ENCODE measurements at regions not wholly inside any gene's neighbourhood (a gene's known extent, or its start where the extent isn't known, plus 50 kb on each side); places are given as distances from the start of the nearest gene placed in this dataset.
A peak's percentile ranks its signal among the peaks of the same experiment; 100 is the strongest.

DNA sequence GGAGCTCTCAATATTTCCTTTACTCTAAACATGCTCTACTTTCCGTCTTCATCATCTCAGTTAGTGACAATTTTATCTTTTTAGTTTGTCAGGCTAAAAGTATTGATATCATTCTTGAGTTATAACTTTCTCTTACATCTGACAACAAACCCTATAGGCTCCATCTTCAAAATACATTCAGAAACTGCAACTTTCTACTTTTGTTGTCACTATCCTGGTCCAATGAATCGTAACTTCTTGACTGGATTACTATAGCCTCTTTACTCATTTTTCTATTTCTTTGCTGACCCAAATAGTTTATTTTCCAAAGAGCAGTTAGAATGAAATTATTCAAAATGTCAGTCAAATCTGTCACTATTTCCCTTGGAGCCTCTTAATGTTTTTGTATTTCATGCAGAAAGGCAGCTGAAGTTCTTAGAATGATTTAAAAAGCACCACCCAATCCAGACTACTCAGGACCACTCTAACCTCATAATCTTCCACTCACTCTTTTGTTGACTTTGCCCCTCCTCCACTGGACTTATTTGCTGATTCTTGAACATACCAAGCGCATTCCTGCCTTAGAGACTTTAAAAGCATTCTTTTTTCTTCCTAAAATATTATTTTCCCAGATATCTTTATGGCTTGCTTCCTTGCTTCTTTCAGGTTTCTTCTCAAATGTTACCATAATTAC is 119.9 kb upstream of the CBLB start:
- TF ChIP-seq, protein P1, sequence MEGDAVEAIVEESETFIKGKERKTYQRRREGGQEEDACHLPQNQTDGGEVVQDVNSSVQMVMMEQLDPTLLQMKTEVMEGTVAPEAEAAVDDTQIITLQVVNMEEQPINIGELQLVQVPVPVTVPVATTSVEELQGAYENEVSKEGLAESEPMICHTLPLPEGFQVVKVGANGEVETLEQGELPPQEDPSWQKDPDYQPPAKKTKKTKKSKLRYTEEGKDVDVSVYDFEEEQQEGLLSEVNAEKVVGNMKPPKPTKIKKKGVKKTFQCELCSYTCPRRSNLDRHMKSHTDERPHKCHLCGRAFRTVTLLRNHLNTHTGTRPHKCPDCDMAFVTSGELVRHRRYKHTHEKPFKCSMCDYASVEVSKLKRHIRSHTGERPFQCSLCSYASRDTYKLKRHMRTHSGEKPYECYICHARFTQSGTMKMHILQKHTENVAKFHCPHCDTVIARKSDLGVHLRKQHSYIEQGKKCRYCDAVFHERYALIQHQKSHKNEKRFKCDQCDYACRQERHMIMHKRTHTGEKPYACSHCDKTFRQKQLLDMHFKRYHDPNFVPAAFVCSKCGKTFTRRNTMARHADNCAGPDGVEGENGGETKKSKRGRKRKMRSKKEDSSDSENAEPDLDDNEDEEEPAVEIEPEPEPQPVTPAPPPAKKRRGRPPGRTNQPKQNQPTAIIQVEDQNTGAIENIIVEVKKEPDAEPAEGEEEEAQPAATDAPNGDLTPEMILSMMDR (IDR thresholded peaks at IDR 0.05; ENCODE audit: low read depth, low read length) = no peak
- DNase-seq (ENCODE audit: extremely low read depth, low read depth) = no peak

DNA sequence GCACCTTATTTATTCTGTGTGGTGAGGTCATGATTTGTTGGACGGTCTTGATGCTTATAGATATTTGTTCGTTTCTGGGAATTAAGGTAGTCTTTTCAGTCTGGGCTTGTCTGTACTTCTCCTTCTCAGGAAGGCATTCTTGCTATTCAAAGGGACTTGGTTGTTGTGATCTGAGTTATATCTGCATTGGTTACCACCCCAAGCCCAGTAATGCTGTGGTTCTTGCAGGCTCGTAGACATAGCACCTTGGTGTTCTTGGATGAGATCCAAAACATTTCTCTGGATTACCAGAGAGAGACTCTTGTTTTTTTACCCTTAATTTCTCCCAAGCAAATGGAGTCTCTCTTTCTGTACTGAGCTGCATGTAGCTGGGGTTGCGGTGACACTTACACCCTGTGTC is 128.0 kb upstream of the CBLB start:
- TF ChIP-seq, protein P1 (IDR thresholded peaks at IDR 0.05; ENCODE audit: low read depth, low read length) = no peak
- DNase-seq (ENCODE audit: extremely low read depth, low read depth) = no peak

DNA sequence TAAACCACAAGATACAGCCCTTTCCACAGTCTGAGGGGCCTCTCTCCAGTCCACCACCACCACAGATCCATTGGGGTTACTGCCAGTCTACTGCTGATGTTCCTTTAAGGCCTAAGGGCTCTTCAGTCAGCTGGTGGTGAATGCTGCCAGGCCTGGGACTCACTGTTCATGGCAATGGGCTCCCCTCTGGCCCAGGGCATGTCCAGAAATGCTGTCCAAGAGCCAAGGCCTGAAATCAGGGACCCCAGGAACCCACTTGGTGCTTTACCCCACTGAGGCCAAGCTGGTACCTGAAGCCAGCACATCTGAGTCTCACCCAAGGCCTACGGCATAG is 128.6 kb upstream of the CBLB start:
- no peak for DNase-seq (ENCODE audit: extremely low read depth, low read depth)
- TF ChIP-seq, protein P1 (IDR thresholded peaks at IDR 0.05; ENCODE audit: low read depth, low read length) = no peak

- DNase-seq (ENCODE audit: extremely low read depth, low read depth) = peak; percentile 73
- TF ChIP-seq, protein P1 (IDR thresholded peaks at IDR 0.05; ENCODE audit: low read depth, low read length) = no peak
These were observed 129.2 kb upstream of the CBLB start for GRCh38 chr3:105997800-105998526.

DNA sequence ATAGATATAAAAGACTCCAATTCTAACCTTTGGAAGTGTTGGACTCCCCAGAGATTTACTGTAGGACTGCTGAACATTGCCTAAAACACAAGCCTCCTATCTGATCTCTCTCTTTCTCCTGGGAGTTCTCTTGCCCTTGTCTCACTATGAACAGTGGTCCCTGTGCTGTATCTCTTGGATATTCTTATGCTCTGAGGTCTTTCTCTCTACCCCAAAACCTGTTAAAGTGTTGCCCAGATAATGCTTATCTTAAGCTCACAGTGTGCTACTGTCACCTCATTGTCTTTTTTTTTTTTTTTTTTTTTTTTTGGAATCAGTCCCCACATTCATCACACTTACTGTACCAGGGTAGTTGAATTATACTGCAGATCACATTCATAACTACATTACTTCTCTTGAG is 131.0 kb upstream of the CBLB start:
- TF ChIP-seq, protein P1 (IDR thresholded peaks at IDR 0.05; ENCODE audit: low read depth, low read length) = no peak
- DNase-seq (ENCODE audit: extremely low read depth, low read depth) = no peak

GRCh38 chr3:106001923-106002322 is 133.1 kb upstream of the CBLB start:
- no peak for DNase-seq (ENCODE audit: extremely low read depth, low read depth)
- TF ChIP-seq, protein P1 (IDR thresholded peaks at IDR 0.05; ENCODE audit: low read depth, low read length) = no peak

- DNase-seq (ENCODE audit: extremely low read depth, low read depth) = peak; percentile 8
- TF ChIP-seq, protein P1 (IDR thresholded peaks at IDR 0.05; ENCODE audit: low read depth, low read length) = no peak
These were observed 135.4 kb upstream of the CBLB start for GRCh38 chr3:106004137-106004681.
